HEK293 (cell line): ENCODE measurements at regions not wholly inside any gene's neighbourhood (a gene's known extent, or its start where the extent isn't known, plus 50 kb on each side); places are given as distances from the start of the nearest gene placed in this dataset.

Experiments used
- CTCF ChIA-PET: fragments of 350-600 bp; formaldehyde crosslinking; extraction: SDS; loops from one replicate; lab custom pipeline; 2021; ENCODE audit warnings: antibody characterized with exemption; lab: Yijun Ruan, JAX
- POLR2A ChIA-PET: fragments of 300-600 bp; formaldehyde crosslinking; extraction: SDS; loops from one replicate; lab custom pipeline; 2020; ENCODE audit warnings: antibody characterized with exemption, inconsistent platforms; lab: Yijun Ruan, JAX
- H3K27ac ChIP-seq: fragments of 200-500 bp; sonication (Bioruptor generic); 2 replicates; pipeline ENCODE4 v1.5.1; 2014; ENCODE audit warnings: low read depth, low read length, control low read depth, inconsistent platforms; ENCODE audit errors: extremely low read depth
- H3K36me3 ChIP-seq, 2 experiments: fragments of 200-500 bp in 1 of 2; sonication (Bioruptor generic) in 1 of 2; 1 replicate in 1 of 2; 2 replicates in 1 of 2; pipeline ENCODE4 v1.5.1; 2014 to 2017; ENCODE audit warnings: inconsistent platforms in 2 of 2, low read length in 2 of 2; ENCODE audit not compliant: control insufficient read depth in 2 of 2, insufficient read depth in 1 of 2
- H3K4me1 ChIP-seq: fragments of 200-500 bp; sonication (Bioruptor generic); 2 replicates; pipeline ENCODE4 v1.5.1; 2014; ENCODE audit warnings: mild to moderate bottlenecking, low read length, inconsistent platforms; ENCODE audit not compliant: control insufficient read depth, insufficient read depth
- H3K4me3 ChIP-seq: 2 replicates; pipeline ENCODE4 v1.5.1; 2011; ENCODE audit warnings: low read depth, mild to moderate bottlenecking, control low read depth, low read length, moderate library complexity
- H3K9me3 ChIP-seq: fragments of 200-500 bp; sonication (Bioruptor generic); 2 replicates; pipeline ENCODE4 v1.5.1; 2014; ENCODE audit warnings: low read depth, low read length, inconsistent platforms; ENCODE audit not compliant: control insufficient read depth, insufficient read depth
- BCL11A ChIP-seq: fragments of 450-650 bp; formaldehyde crosslinking; IDR thresholded peaks from 2 replicates; pipeline ENCODE4 v1.5.1; 2016; ENCODE audit warnings: low read depth, missing biosample characterization, missing genetic modification characterization
- GLI4 ChIP-seq: fragments of 450-650 bp; formaldehyde crosslinking; IDR thresholded peaks from 2 replicates; pipeline ENCODE4 v1.5.1; 2016; ENCODE audit warnings: missing biosample characterization, missing genetic modification characterization
- KLF9 ChIP-seq: fragments of 450-650 bp; formaldehyde crosslinking; IDR thresholded peaks from 2 replicates; pipeline ENCODE4 v1.5.1; 2016; ENCODE audit warnings: missing biosample characterization, missing genetic modification characterization, low read depth
- SETDB1 ChIP-seq: IDR thresholded peaks from one replicate; pipeline ENCODE4 v1.6.1; 2017; ENCODE audit warnings: mild to moderate bottlenecking, low read length, moderate library complexity, mixed read lengths; ENCODE audit not compliant: insufficient read length
- ZBTB21 ChIP-seq: fragments of 450-650 bp; formaldehyde crosslinking; IDR thresholded peaks from 2 replicates; pipeline ENCODE4 v1.5.1; 2017; ENCODE audit warnings: missing biosample characterization, missing genetic modification characterization
- ZNF133 ChIP-seq: fragments of 450-650 bp; formaldehyde crosslinking; IDR thresholded peaks from 2 replicates; pipeline ENCODE4 v1.5.1; 2016; ENCODE audit warnings: missing biosample characterization, missing genetic modification characterization
- ZNF157 ChIP-seq: fragments of 450-650 bp; formaldehyde crosslinking; IDR thresholded peaks from 2 replicates; pipeline ENCODE4 v1.5.1; 2016; ENCODE audit warnings: missing biosample characterization, missing genetic modification characterization
- ZNF221 ChIP-seq: fragments of 450-650 bp; formaldehyde crosslinking; IDR thresholded peaks from 2 replicates; pipeline ENCODE4 v1.5.1; 2017; ENCODE audit warnings: missing biosample characterization, missing genetic modification characterization, borderline replicate concordance
- ZNF248 ChIP-seq: fragments of 450-650 bp; formaldehyde crosslinking; IDR thresholded peaks from 2 replicates; pipeline ENCODE4 v1.5.1; 2017; ENCODE audit warnings: missing biosample characterization, missing genetic modification characterization
- ZNF404 ChIP-seq: fragments of 450-650 bp; formaldehyde crosslinking; IDR thresholded peaks from 2 replicates; pipeline ENCODE4 v1.5.1; 2017; ENCODE audit warnings: missing biosample characterization, missing genetic modification characterization
- ZNF473 ChIP-seq: fragments of 450-650 bp; formaldehyde crosslinking; IDR thresholded peaks from 2 replicates; pipeline ENCODE4 v1.5.1; 2017; ENCODE audit warnings: missing biosample characterization, missing genetic modification characterization
- ZNF501 ChIP-seq: fragments of 450-650 bp; formaldehyde crosslinking; IDR thresholded peaks from 2 replicates; pipeline ENCODE4 v1.5.1; 2016; ENCODE audit warnings: missing biosample characterization, missing genetic modification characterization
- ZNF544 ChIP-seq: fragments of 450-650 bp; formaldehyde crosslinking; IDR thresholded peaks from 2 replicates; pipeline ENCODE4 v1.5.0; 2017; ENCODE audit warnings: missing biosample characterization, missing genetic modification characterization
- ZNF610 ChIP-seq: fragments of 450-650 bp; formaldehyde crosslinking; IDR thresholded peaks from 2 replicates; pipeline ENCODE4 v1.5.1; 2016; ENCODE audit warnings: missing biosample characterization, missing genetic modification characterization, borderline replicate concordance
- ZNF792 ChIP-seq: fragments of 450-650 bp; formaldehyde crosslinking; IDR thresholded peaks from 2 replicates; pipeline ENCODE4 v1.5.1; 2016; ENCODE audit warnings: missing biosample characterization, missing genetic modification characterization
- ZSCAN16 ChIP-seq: fragments of 450-650 bp; formaldehyde crosslinking; IDR thresholded peaks from 2 replicates; pipeline ENCODE4 v1.5.1; 2016; ENCODE audit warnings: missing biosample characterization, missing genetic modification characterization
- TF ChIP-seq, protein P1 (sequence below): fragments of 450-650 bp; formaldehyde crosslinking; IDR thresholded peaks from 2 replicates; pipeline ENCODE4 v1.5.1; 2016; ENCODE audit warnings: missing biosample characterization, missing genetic modification characterization, low read depth
- TF ChIP-seq, protein P2 (sequence below): fragments of 450-650 bp; formaldehyde crosslinking; IDR thresholded peaks from 2 replicates; pipeline ENCODE4 v1.5.1; 2017; ENCODE audit warnings: missing biosample characterization, missing genetic modification characterization

DNA sequence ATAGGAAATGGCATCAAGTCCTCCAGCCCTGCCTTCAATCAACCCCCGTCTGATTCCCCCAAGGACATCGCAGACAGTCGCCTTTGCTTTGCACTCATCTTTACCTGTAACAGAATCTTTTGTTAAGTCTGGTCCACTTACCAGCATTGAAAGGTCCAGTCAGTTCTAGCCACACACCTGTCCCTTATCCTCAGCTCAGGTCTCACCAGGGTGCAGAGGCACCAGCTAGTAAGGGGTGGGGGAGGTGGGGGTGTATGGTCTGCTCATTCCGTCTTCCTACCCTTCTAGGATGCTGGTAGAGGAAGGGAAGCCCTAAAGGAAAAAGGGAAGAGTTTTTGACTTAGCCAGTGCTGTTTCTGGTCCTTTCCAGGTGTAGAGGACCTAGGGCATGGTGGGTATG, 427.7 kb downstream of the MATN1 start:
- Histone ChIP-seq H3K9me3 (no peaks in the 10 kb centered on the region), H3K27ac (no peak overlapping the region), H3K36me3 (no peaks in the 10 kb centered on the region), H3K4me1 (no peaks in the 10 kb centered on the region), H3K4me3 (no peak overlapping the region)
- ChIA-PET CTCF (no interaction called here), POLR2A (no interaction called here)
- TF ChIP-seq SETDB1 = no peak
- TF ChIP-seq ZNF610 (tag by site-specific recombination) = no peak
- no peak for TF ChIP-seq ZNF473 (tag by site-specific recombination)
- no peak for TF ChIP-seq ZBTB21 (tag by site-specific recombination)
- no peak for TF ChIP-seq ZNF544 (tag by site-specific recombination)
- no peak for TF ChIP-seq ZNF792 (tag by site-specific recombination)
- TF ChIP-seq, protein P1, sequence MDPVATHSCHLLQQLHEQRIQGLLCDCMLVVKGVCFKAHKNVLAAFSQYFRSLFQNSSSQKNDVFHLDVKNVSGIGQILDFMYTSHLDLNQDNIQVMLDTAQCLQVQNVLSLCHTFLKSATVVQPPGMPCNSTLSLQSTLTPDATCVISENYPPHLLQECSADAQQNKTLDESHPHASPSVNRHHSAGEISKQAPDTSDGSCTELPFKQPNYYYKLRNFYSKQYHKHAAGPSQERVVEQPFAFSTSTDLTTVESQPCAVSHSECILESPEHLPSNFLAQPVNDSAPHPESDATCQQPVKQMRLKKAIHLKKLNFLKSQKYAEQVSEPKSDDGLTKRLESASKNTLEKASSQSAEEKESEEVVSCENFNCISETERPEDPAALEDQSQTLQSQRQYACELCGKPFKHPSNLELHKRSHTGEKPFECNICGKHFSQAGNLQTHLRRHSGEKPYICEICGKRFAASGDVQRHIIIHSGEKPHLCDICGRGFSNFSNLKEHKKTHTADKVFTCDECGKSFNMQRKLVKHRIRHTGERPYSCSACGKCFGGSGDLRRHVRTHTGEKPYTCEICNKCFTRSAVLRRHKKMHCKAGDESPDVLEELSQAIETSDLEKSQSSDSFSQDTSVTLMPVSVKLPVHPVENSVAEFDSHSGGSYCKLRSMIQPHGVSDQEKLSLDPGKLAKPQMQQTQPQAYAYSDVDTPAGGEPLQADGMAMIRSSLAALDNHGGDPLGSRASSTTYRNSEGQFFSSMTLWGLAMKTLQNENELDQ (tag by site-specific recombination) = no peak

DNA sequence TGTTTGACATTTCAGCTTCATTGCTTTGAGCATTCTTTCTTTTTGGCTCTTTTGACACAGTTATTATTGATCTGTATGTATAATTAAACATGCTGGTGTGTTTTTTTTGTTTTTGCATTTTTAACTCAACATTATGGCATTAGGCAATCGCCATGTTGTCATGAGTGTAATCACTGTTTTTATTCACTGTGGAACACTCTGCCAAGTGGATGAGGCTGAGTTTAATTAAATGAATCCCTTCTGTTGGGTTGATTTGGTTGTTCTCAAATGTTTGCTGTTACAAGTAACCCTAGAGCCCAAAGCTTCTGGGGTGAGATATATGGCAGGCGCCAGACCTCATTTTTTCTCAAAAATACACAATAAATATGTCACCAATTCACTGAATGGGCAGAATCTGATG, 428.1 kb downstream of the MATN1 start:
- no peaks in the 10 kb centered on the region for H3K36me3 ChIP-seq
- ChIA-PET POLR2A (no interaction called here), CTCF (no interaction called here)
- no peaks in the 10 kb centered on the region for H3K4me1 ChIP-seq
- H3K4me3 ChIP-seq = no peak overlapping the region
- no peak for TF ChIP-seq ZSCAN16 (tag by site-specific recombination)
- no peak for TF ChIP-seq KLF9 (tag by site-specific recombination)
- TF ChIP-seq ZNF133 = no peak
- no peak for TF ChIP-seq ZNF792 (tag by site-specific recombination)
- no peak for TF ChIP-seq ZNF248 (tag by site-specific recombination)
- TF ChIP-seq ZNF404 (tag by site-specific recombination) = no peak
- TF ChIP-seq, protein P2, sequence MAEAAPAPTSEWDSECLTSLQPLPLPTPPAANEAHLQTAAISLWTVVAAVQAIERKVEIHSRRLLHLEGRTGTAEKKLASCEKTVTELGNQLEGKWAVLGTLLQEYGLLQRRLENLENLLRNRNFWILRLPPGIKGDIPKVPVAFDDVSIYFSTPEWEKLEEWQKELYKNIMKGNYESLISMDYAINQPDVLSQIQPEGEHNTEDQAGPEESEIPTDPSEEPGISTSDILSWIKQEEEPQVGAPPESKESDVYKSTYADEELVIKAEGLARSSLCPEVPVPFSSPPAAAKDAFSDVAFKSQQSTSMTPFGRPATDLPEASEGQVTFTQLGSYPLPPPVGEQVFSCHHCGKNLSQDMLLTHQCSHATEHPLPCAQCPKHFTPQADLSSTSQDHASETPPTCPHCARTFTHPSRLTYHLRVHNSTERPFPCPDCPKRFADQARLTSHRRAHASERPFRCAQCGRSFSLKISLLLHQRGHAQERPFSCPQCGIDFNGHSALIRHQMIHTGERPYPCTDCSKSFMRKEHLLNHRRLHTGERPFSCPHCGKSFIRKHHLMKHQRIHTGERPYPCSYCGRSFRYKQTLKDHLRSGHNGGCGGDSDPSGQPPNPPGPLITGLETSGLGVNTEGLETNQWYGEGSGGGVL (tag by site-specific recombination) = no peak
- no peak for TF ChIP-seq ZNF544 (tag by site-specific recombination)
- no peak for TF ChIP-seq ZNF221
- TF ChIP-seq GLI4 (tag by site-specific recombination) = no peak
- no peak for TF ChIP-seq BCL11A
- no peak for TF ChIP-seq ZNF501
- no peak for TF ChIP-seq ZNF157 (tag by site-specific recombination)
- no peaks in the 10 kb centered on the region for H3K9me3 ChIP-seq
- no peak overlapping the region for H3K27ac ChIP-seq

DNA sequence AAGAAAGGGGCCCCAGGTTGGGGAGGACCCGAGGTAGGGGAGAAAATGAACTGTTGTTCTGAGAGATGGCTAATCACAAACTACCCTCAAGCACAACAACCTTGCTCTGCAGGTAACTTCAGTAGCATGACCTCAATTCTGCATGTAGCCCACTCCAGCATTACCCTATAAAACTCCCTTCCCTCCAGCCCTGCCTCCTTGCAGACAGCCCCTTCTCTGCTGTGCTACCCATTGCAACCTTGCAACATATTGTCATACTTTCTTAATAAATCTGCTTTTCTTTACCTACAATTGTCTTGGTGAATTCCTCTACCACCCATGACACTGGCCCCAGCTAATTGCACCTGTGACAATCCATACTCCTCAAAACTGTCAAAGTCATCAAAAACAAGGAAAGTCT, 428.9 kb downstream of the MATN1 start:
- TF ChIP-seq SETDB1 = peak; percentile 95
- TF ChIP-seq, protein P2 (tag by site-specific recombination) = no peak
- ChIA-PET CTCF (no interaction called here), POLR2A (no interaction called here)
- Histone ChIP-seq H3K36me3 (no peaks in the 10 kb centered on the region), H3K4me3 (no peak overlapping the region), H3K27ac (no peak overlapping the region), H3K9me3 (no peaks in the 10 kb centered on the region), H3K4me1 (no peaks in the 10 kb centered on the region)
